ENCODE measurements at regions not wholly inside any gene's neighbourhood (a gene's known extent, or its start where the extent isn't known, plus 50 kb on each side); places are given as distances from the start of the nearest gene placed in this dataset.

GRCh38 chr9:29701559-29701958 is 2128.3 kb upstream of the C9orf72 start:
- CTCF ChIA-PET = no interaction called here
- no peak overlapping the region for H3K4me3 Mint-ChIP-seq
- no peak overlapping the region for H3K27ac Mint-ChIP-seq
- H3K4me1 Mint-ChIP-seq = no peaks in the 10 kb centered on the region
- POLR2A ChIA-PET = no interaction called here
- no peaks in the 10 kb centered on the region for H3K27me3 Mint-ChIP-seq
- H3K9me3 Mint-ChIP-seq = peaks cover 2% of the 10 kb centered on the region
- H3K36me3 Mint-ChIP-seq (ENCODE audit: low read depth) = no peaks in the 10 kb centered on the region
- DNase-seq = no peak

- no peaks in the 10 kb centered on the region for H3K36me3 Mint-ChIP-seq (ENCODE audit: low read depth)
- CTCF ChIA-PET = no interaction called here
- no peak overlapping the region for H3K4me3 Mint-ChIP-seq
- H3K4me1 Mint-ChIP-seq = no peaks in the 10 kb centered on the region
- DNase-seq = no peak
- POLR2A ChIA-PET = no interaction called here
- H3K27ac Mint-ChIP-seq = no peak overlapping the region
- no peaks in the 10 kb centered on the region for H3K27me3 Mint-ChIP-seq
- H3K9me3 Mint-ChIP-seq = peaks cover 2% of the 10 kb centered on the region
Measured at GRCh38 chr9:29701971-29702370, 2128.7 kb upstream of the C9orf72 start.

- Mint-ChIP-seq H3K4me3 (no peak overlapping the region), H3K36me3 (ENCODE audit: low read depth) (no peaks in the 10 kb centered on the region), H3K27me3 (no peaks in the 10 kb centered on the region), H3K9me3 (peaks cover 6% of the 10 kb centered on the region), H3K4me1 (no peaks in the 10 kb centered on the region), H3K27ac (no peak overlapping the region)
- CTCF ChIA-PET = no interaction called here
- no peak for DNase-seq
- POLR2A ChIA-PET = no interaction called here
Measured at GRCh38 chr9:29714860-29715259, 2141.6 kb upstream of the C9orf72 start.

- no peak for DNase-seq
- no peak overlapping the region for H3K4me3 Mint-ChIP-seq
- POLR2A ChIA-PET = no interaction called here
- H3K27me3 Mint-ChIP-seq = no peaks in the 10 kb centered on the region
- peaks cover 6% of the 10 kb centered on the region for H3K9me3 Mint-ChIP-seq
- H3K36me3 Mint-ChIP-seq (ENCODE audit: low read depth) = no peaks in the 10 kb centered on the region
- no peak overlapping the region for H3K27ac Mint-ChIP-seq
- CTCF ChIA-PET = no interaction called here
- H3K4me1 Mint-ChIP-seq = no peaks in the 10 kb centered on the region
Measured at GRCh38 chr9:29717631-29718030, 2144.3 kb upstream of the C9orf72 start.

- DNase-seq = no peak
- ChIA-PET CTCF (no interaction called here), POLR2A (no interaction called here)
- Mint-ChIP-seq H3K4me3 (no peak overlapping the region), H3K27ac (no peak overlapping the region), H3K27me3 (no peaks in the 10 kb centered on the region), H3K9me3 (peaks cover 16% of the 10 kb centered on the region), H3K4me1 (no peaks in the 10 kb centered on the region), H3K36me3 (ENCODE audit: low read depth) (no peaks in the 10 kb centered on the region)
Measured at GRCh38 chr9:29730163-29730562, 2156.9 kb upstream of the C9orf72 start.

- Mint-ChIP-seq H3K27me3 (no peaks in the 10 kb centered on the region), H3K36me3 (ENCODE audit: low read depth) (no peaks in the 10 kb centered on the region), H3K9me3 (no peaks in the 10 kb centered on the region), H3K4me3 (no peak overlapping the region), H3K27ac (no peak overlapping the region), H3K4me1 (no peaks in the 10 kb centered on the region)
- POLR2A ChIA-PET = no interaction called here
- CTCF ChIA-PET = no interaction called here
- no peak for DNase-seq
Measured at GRCh38 chr9:29740518-29740917, 2167.2 kb upstream of the C9orf72 start.

- no peak overlapping the region for H3K27ac Mint-ChIP-seq
- no peaks in the 10 kb centered on the region for H3K4me1 Mint-ChIP-seq
- no peak overlapping the region for H3K4me3 Mint-ChIP-seq
- ChIA-PET CTCF (no interaction called here), POLR2A (no interaction called here)
- H3K9me3 Mint-ChIP-seq = no peaks in the 10 kb centered on the region
- H3K27me3 Mint-ChIP-seq = no peaks in the 10 kb centered on the region
- no peak for DNase-seq
- no peaks in the 10 kb centered on the region for H3K36me3 Mint-ChIP-seq (ENCODE audit: low read depth)
Measured at GRCh38 chr9:29741169-29741568, 2167.9 kb upstream of the C9orf72 start.

- H3K27me3 Mint-ChIP-seq = no peaks in the 10 kb centered on the region
- H3K4me1 Mint-ChIP-seq = no peaks in the 10 kb centered on the region
- ChIA-PET POLR2A (no interaction called here), CTCF (no interaction called here)
- no peak overlapping the region for H3K27ac Mint-ChIP-seq
- H3K4me3 Mint-ChIP-seq = no peak overlapping the region
- H3K36me3 Mint-ChIP-seq (ENCODE audit: low read depth) = no peaks in the 10 kb centered on the region
- DNase-seq = no peak
- H3K9me3 Mint-ChIP-seq = no peaks in the 10 kb centered on the region
Measured at GRCh38 chr9:29750062-29750461, 2176.8 kb upstream of the C9orf72 start.

GRCh38 chr9:29751226-29751625 is 2177.9 kb upstream of the C9orf72 start:
- H3K27me3 Mint-ChIP-seq = no peaks in the 10 kb centered on the region
- ChIA-PET POLR2A (no interaction called here), CTCF (no interaction called here)
- H3K9me3 Mint-ChIP-seq = no peaks in the 10 kb centered on the region
- H3K27ac Mint-ChIP-seq = no peak overlapping the region
- H3K36me3 Mint-ChIP-seq (ENCODE audit: low read depth) = no peaks in the 10 kb centered on the region
- DNase-seq = no peak
- H3K4me3 Mint-ChIP-seq = no peak overlapping the region
- no peaks in the 10 kb centered on the region for H3K4me1 Mint-ChIP-seq

- DNase-seq = no peak
- H3K36me3 Mint-ChIP-seq (ENCODE audit: low read depth) = no peaks in the 10 kb centered on the region
- ChIA-PET POLR2A (no interaction called here), CTCF (no interaction called here)
- H3K27ac Mint-ChIP-seq = no peak overlapping the region
- H3K4me1 Mint-ChIP-seq = no peaks in the 10 kb centered on the region
- no peak overlapping the region for H3K4me3 Mint-ChIP-seq
- H3K27me3 Mint-ChIP-seq = no peaks in the 10 kb centered on the region
- H3K9me3 Mint-ChIP-seq = no peaks in the 10 kb centered on the region
Measured at GRCh38 chr9:29753638-29754037, 2180.4 kb upstream of the C9orf72 start.

- no peak overlapping the region for H3K27ac Mint-ChIP-seq
- no peak for DNase-seq
- ChIA-PET CTCF (no interaction called here), POLR2A (no interaction called here)
- no peak overlapping the region for H3K4me3 Mint-ChIP-seq
- peaks cover 6% of the 10 kb centered on the region for H3K9me3 Mint-ChIP-seq
- H3K27me3 Mint-ChIP-seq = no peaks in the 10 kb centered on the region
- no peaks in the 10 kb centered on the region for H3K36me3 Mint-ChIP-seq (ENCODE audit: low read depth)
- H3K4me1 Mint-ChIP-seq = no peaks in the 10 kb centered on the region
Measured at GRCh38 chr9:29769019-29769418, 2195.7 kb upstream of the C9orf72 start.

- H3K9me3 Mint-ChIP-seq = peaks cover 6% of the 10 kb centered on the region
- ChIA-PET CTCF (no interaction called here), POLR2A (no interaction called here)
- no peak for DNase-seq
- H3K36me3 Mint-ChIP-seq (ENCODE audit: low read depth) = no peaks in the 10 kb centered on the region
- H3K27me3 Mint-ChIP-seq = no peaks in the 10 kb centered on the region
- no peak overlapping the region for H3K4me3 Mint-ChIP-seq
- H3K27ac Mint-ChIP-seq = no peak overlapping the region
- no peaks in the 10 kb centered on the region for H3K4me1 Mint-ChIP-seq
Measured at GRCh38 chr9:29773676-29774075, 2200.4 kb upstream of the C9orf72 start.

GRCh38 chr9:29775491-29775890 is 2202.2 kb upstream of the C9orf72 start:
- no peaks in the 10 kb centered on the region for H3K4me1 Mint-ChIP-seq
- POLR2A ChIA-PET = no interaction called here

GRCh38 chr9:29778281-29778849 is 2205.1 kb upstream of the C9orf72 start:
- POLR2A ChIA-PET = no interaction called here
- Mint-ChIP-seq H3K36me3 (ENCODE audit: low read depth) (no peaks in the 10 kb centered on the region), H3K27me3 (no peaks in the 10 kb centered on the region), H3K4me3 (no peak overlapping the region), H3K9me3 (peaks cover 6% of the 10 kb centered on the region), H3K27ac (no peak overlapping the region), H3K4me1 (no peaks in the 10 kb centered on the region)
- CTCF ChIA-PET = no interaction called here
- no peak for DNase-seq

More at GRCh38 chr9:29775491-29775890, 2202.2 kb upstream of the C9orf72 start:
- no peak for DNase-seq
- Mint-ChIP-seq H3K36me3 (ENCODE audit: low read depth) (no peaks in the 10 kb centered on the region), H3K9me3 (peaks cover 6% of the 10 kb centered on the region), H3K4me3 (no peak overlapping the region), H3K27me3 (no peaks in the 10 kb centered on the region), H3K27ac (no peak overlapping the region)
- CTCF ChIA-PET = no interaction called here

- Mint-ChIP-seq H3K27me3 (no peaks in the 10 kb centered on the region), H3K9me3 (no peaks in the 10 kb centered on the region), H3K36me3 (ENCODE audit: low read depth) (no peaks in the 10 kb centered on the region), H3K4me3 (no peak overlapping the region), H3K4me1 (no peaks in the 10 kb centered on the region), H3K27ac (no peak overlapping the region)
- ChIA-PET CTCF (no interaction called here), POLR2A (no interaction called here)
- no peak for DNase-seq
Measured at GRCh38 chr9:29793970-29794369, 2220.7 kb upstream of the C9orf72 start.

Measured in activated CD4-positive, alpha-beta memory T cell treated with anti-CD3 and anti-CD28 coated beads, Interleukin-2, amount 10 ng/mL, durations not matched to agents 7 days and 5 days (primary cell).